ENCODE measurements at regions not wholly inside any gene's neighbourhood (a gene's known extent, or its start where the extent isn't known, plus 50 kb on each side); places are given as distances from the start of the nearest gene placed in this dataset.

GRCh38 chr1:79899914-79900313 lies 893.4 kb upstream of the ADGRL4 start:
- Histone ChIP-seq H3K79me1 (ENCODE audit: low read depth, low read length) (no peaks in the 10 kb centered on the region), H3K23me2 (ENCODE audit: low read depth, low read length) (no peaks in the 10 kb centered on the region), H3K4ac (replicated peaks; ENCODE audit: insufficient read length, low read depth, low read length) (no peak overlapping the region), H2BK5ac (ENCODE audit: low read depth, low read length) (no peak overlapping the region), H2BK12ac (ENCODE audit: low read depth, low read length) (no peak overlapping the region), H3K14ac (ENCODE audit: insufficient read length) (no peak overlapping the region), H3K23ac (ENCODE audit: insufficient read length) (no peak overlapping the region), H3K9ac (replicated peaks in 1 of 4; ENCODE audit: extremely low read depth in 1 of 4, low read depth in 3 of 4, low read length in 3 of 4) (no peak overlapping the region), H3K27me3 (replicated peaks in 1 of 4; ENCODE audit: control insufficient read depth in 3 of 4, extremely low read depth in 1 of 4, insufficient read depth in 3 of 4, low read length in 3 of 4) (no peaks in the 10 kb centered on the region), H3K4me3 (ENCODE audit: extremely low read depth in 1 of 4, insufficient read depth in 2 of 4, low read depth in 3 of 4, low read length in 4 of 4) (no peak overlapping the region), H3K4me1 (replicated peaks in 1 of 4; ENCODE audit: control insufficient read depth in 3 of 4, insufficient read depth in 4 of 4, low read length in 3 of 4) (no peaks in the 10 kb centered on the region), H3K36me3 (ENCODE audit: control insufficient read depth in 2 of 4, insufficient read depth in 4 of 4, low read length in 3 of 4) (no peaks in the 10 kb centered on the region), H3K9me3 (ENCODE audit: insufficient read depth in 2 of 2, low read depth in 1 of 2, low read length in 1 of 2) (peaks cover 0 to 2% of the 10 kb centered on the region in 2 experiments; a peak in 1 of 4 replicates), H4K91ac (replicated peaks; ENCODE audit: insufficient read length, low read length) (no peak overlapping the region), H3K4me2 (ENCODE audit: insufficient read depth in 1 of 2, low read depth in 2 of 2, low read length in 2 of 2) (no peak overlapping the region), H4K8ac (ENCODE audit: extremely low read depth, insufficient read depth, low read length) (no peak overlapping the region), H3K56ac (replicated peaks; ENCODE audit: insufficient read length, low read depth, low read length) (no peak overlapping the region), H3K27ac (ENCODE audit: low read depth, low read length) (no peak overlapping the region), H2AFZ (ENCODE audit: low read length) (no peak overlapping the region), H2BK120ac (replicated peaks; ENCODE audit: low read depth, low read length) (no peak overlapping the region), H2BK20ac (ENCODE audit: low read length) (no peak overlapping the region), H3K18ac (ENCODE audit: extremely low read depth, low read length) (no peak overlapping the region), H4K5ac (ENCODE audit: insufficient read length, low read depth, low read length) (no peak overlapping the region), H2BK15ac (ENCODE audit: low read length) (no peak overlapping the region), H4K20me1 (replicated peaks in 1 of 2; ENCODE audit: control insufficient read depth in 1 of 2, insufficient read depth in 2 of 2, low read length in 2 of 2) (no peaks in the 10 kb centered on the region), H2AK5ac (ENCODE audit: low read depth, low read length) (no peak overlapping the region), H3K79me2 (ENCODE audit: control insufficient read depth in 1 of 2, insufficient read depth in 2 of 2, low read length in 2 of 2) (no peaks in the 10 kb centered on the region)
- ChIA-PET CTCF (ENCODE audit: partially characterized antibody) (no interaction called here), POLR2A (ENCODE audit: partially characterized antibody) (interaction anchor here (0.6 kb wide), 1 partner anchor 1001 kb away, joined by 3 read pairs; no protein-coding TSS in a partner anchor)
- 96% methylated on average over 4 of the region's 4 CpGs; no CpG with 5 or more reads in 1 of the 2 experiments for WGBS, 2 experiments (ENCODE audit: extremely low coverage in 1 of 2, insufficient coverage in 1 of 2, insufficient read length in 1 of 2, insufficient replicate concordance in 2 of 2, low coverage in 1 of 2, low lambda C conversion rate in 2 of 2, missing lambda C conversion rate in 1 of 2)
- FAIRE-seq, result no peak
- no peak for DNase-seq (ENCODE audit: low read depth in 1 of 2, low spot score in 2 of 2)
- no peak for TF ChIP-seq SUZ12 (IDR thresholded peaks at IDR 0.05; ENCODE audit: low read length)
- no peak for TF ChIP-seq SIN3A (conservative IDR thresholded peaks at IDR 0.05 in 1 of 2, IDR thresholded peaks at IDR 0.05 in 1 of 2; ENCODE audit: low read depth in 1 of 2, low read length in 2 of 2)
- no peak for TF ChIP-seq FOSL1 (IDR thresholded peaks at IDR 0.05; ENCODE audit: insufficient read depth, low read depth, low read length)

All from H1 (cell line).